GM18858 (cell line): ENCODE measurements at regions not wholly inside any gene's neighbourhood (a gene's known extent, or its start where the extent isn't known, plus 50 kb on each side); places are given as distances from the start of the nearest gene placed in this dataset.
"Not testable (repeated sequence)": the region's sequence is repeated elsewhere in the genome, so short reads cannot be mapped to it uniquely, and the experiment has no call there.

ENCODE experiments used
- ATAC-seq: cut with Tn5 transposase; IDR thresholded peaks from one replicate; pipeline ENCODE4 v1.9.1; 2021; ENCODE audit not compliant: unreplicated experiment

DNA sequence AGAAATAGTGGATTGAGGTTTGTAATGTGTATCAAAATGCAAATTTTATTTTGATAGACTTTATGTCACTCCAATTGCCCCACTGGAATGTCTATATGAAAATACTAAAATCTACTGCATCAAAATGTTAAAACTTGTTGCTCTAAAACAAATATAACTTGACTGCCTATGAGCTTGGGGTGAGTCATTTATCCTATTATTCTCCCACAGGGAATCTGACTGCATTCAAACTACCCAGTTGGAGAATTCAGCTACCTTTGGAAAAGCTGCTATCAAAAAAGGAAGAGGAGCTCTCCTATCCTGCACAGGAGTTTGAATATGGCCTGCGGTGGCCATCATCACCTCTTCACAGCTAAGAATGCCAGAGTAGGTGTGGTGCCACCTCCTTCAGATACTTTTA lies 173.1 kb downstream of the KLHL28 start:
- no peak for ATAC-seq

DNA sequence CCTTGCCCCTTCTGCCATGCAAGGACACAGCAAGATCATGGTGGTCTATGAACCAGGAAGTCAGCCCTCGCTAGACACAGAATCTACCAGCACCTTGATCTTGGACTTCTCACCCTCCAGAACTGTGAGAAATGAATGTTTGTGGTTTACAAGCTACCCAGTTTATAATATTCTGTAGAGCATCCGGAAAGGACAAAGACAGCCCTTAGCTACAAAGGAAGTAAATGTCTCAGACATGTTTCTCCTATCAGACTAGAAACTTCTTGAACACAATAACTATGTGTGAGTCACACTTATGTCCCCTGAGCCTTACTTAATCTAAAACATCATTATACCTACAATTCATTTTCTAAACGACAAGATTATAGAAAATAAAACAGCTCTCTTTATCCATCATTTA lies 176.7 kb downstream of the KLHL28 start:
- no peak for ATAC-seq

DNA sequence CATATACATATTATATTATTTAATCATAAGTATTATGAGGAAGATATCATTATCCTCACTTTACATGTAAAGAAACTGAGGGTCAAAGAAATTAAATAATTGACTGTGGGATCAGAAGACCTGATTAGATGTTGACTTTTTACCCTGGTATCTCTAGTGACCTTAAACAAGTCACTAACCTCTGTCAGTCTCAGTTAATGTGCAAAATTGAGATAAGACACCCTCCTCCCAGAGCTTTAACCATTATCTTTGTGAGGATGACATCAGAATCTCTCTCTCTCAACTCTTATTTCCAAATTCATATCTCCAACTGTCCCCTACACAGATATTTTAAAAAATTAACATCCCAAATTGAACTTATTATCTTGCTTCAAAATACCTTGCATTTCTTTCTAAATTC lies 177.8 kb downstream of the KLHL28 start:
- ATAC-seq = no peak

DNA sequence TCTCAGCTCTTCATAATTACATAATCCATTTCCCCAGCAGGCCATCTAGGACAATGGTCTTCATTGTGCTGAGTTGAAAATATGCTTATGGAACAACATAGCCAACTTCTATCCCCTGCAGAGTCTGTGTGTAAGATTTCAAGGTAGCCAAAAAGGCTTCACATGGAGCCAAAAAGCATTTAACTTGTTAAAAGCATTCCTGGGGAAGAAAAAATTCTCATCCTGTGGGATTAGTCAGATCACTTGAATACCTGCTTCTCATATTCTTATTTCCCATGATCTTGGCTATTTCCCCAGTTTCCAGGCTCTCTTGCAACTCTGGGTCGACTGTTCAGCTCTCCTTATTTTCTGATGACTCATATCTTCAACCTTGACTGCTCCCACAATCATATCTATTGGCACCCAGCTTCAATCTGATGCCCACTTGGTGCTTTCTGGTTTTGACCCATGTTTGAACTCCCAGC lies 178.9 kb downstream of the KLHL28 start:
- no peak for ATAC-seq

DNA sequence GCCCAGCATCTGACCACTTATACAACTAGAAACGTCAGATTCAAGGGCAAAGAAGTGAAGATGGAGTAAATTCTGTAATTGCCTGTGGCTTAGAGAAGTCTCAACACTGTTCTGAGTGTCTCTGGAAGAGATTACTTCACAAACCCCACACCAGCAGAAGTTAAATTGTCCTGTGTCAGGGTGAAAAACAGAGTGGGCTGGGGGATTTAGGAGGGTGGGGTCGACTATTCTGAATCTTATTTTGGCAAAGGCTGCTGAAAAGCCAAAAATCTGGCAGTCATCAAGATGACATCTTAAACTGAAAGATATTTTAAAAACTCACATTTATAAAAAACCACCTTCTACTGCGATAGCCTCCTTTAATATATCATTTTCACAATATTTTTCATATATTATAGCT lies 180.8 kb downstream of the KLHL28 start:
- no peak for ATAC-seq

DNA sequence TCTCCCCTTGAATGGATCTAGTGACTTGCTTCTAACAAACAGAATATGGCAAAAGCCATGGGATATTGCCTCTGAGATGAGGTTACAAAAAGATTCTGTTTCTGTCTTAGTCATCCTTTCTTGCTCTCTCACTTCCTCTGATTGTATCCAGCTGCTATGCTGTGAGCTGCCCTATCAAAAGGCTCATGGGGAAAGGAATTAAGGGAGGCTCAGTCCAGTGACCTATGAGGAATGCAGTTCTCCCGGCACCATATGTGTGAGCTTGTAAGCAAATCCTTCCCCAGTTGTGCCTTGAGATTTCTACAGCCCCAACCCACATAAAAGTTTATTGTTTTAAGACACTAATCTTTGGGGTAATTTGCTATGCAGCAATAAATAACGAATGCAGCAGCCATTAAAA lies 183.1 kb downstream of the KLHL28 start:
- peak; percentile 51 for ATAC-seq

DNA sequence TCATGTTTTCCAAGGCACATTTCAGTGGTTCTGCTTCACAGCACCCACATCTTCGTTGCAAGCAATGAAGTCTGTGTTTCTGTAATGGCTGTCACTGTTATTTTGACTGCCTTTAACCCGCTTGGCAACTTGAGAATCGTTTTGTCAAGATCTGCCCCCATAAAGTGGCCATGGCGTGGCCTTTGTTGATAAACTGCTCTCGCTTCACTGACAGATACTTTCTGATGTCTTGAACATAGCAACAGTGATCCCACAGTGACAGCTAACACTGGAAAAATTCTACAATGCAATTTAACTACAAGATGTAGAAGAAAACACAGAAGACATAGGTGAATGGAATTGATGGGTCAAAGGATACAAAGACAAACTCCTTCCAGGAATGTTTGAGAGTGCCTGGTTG lies 184.2 kb downstream of the KLHL28 start:
- ATAC-seq = no peak

DNA sequence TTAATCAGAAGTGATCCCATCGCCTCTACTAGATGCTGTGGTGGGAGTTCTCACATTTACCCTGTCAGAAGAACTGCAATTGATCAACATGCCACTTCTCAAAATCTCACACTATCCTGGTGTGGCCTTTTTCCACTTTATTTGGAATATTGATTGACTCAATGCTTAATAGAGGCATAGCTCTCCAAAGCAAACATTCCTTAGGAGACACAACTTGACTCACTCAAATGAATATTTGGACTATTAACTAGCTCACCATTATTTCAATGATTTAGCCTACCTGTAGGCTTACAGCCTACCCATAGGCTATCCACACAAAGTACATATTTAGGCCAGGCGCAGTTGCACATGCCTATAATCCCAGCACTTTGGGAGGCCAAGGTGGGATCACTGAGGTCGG lies 186.5 kb downstream of the KLHL28 start:
- ATAC-seq = no peak

DNA sequence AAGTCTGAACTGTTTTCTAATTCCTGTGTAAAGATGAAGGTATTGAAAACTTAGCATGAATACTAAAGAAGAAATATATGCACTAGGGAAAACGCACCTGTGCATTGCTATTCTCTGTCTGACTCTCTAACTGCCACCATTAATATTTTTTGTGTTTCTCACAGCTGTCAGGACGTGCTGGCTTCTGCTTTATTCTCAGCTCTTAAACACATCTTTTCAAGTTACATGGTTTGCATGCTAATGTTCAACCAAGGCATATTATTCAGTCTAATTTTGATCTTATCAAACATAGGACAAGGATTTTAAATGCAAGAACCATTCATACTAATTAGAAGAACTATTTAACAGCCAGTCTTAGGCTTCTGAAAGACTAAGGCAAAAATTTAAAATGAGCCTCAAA lies 187.4 kb downstream of the KLHL28 start:
- no peak for ATAC-seq

DNA sequence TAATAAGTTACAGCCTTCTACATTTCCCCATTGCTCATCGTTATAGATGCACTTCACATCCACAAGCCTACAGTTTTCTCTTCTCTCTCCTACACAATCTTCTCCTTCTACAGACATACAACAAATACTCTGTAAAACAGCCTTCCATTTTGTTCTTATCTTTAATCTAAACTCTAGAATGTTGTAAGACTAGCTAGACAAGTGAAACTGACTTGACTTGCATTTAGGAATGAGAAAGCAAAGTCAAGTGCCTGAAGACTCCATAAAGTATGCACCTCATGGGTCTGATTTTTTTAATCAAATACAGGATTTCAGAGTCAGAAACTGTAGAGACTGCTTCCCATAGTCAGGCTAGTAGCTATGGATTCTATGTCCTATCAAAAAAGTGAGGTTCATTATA lies 190.3 kb downstream of the KLHL28 start:
- no peak for ATAC-seq

DNA sequence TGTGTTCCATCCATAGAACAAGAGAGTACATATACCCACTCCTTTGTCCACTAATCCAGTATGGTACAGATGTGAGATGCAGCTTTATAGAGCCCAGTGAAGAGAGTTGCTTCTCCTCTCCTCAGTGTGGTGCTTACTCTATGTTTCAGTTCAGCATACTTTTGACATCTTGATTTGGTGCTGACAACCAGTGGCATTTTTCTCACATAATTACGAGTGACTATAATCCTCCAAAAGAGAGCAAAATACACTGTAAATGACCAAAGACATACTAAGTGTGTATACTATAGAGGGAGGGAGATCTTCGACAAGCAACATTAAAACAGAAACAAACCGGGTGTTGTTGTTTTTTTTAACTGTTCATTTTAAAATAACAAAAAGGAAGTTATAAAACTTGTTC lies 191.5 kb downstream of the KLHL28 start:
- no peak for ATAC-seq

DNA sequence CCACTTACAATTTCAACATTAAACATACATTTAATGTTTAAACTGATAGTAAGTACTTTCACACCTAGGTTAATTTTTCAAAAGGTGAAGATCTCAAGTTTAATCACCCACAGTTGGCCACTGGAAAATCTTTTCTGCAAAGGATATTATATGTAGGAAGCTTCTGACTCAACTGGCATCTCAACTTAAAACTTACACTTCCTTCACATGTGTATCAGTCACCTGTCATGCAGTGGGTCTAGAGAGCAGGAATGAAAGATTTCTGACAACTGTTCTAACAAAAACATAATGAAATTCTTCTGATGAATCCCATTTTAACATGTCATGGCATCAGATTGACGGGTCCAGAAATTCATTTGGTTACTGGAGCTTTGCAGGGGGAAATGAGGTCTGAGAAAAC lies 192.8 kb downstream of the KLHL28 start:
- ATAC-seq = no peak

DNA sequence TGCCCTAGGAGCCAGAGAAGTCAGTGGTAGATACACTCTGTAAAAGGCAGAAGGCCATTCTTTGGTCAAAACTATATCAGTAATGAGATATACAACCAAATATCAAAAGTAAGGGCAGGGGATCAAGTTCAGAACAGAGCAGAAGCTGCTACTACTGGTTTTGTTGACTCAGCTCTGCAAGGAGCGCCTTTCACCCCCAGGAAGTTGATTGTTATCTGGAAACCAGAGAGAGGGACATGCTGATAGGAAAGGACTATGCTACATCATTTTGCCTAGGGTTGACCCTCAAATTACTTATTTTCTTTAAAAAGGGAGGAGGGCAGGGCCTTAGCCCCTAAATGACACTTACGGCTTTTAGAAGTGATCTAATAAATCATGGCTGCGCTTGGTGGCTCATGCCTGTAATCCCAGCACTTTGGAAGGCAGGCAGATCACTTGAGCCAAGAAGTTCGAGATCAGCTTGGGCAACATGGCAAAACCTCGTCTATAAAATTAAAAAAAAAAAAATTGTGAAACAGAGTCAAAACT lies 194.0 kb downstream of the KLHL28 start:
- no peak for ATAC-seq

DNA sequence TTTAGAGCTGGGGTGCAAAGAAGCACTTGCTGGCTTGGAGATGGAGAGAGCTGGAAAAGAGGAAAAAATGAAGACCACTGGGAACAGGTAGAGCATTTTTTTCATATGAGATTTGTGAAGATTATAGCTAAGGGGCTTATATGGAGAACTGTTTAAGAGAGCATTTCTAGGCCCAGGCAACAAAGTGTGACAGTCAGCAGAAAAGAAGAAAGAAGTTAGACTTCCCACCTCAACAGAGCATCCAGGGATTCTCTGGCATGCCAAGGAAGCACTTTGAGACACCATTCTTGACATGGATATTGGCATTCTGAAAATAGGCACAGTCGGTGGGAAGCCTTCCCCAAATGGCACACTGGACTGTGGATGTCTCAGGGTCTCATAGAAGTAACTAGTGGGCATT lies 195.5 kb downstream of the KLHL28 start:
- ATAC-seq = no peak

DNA sequence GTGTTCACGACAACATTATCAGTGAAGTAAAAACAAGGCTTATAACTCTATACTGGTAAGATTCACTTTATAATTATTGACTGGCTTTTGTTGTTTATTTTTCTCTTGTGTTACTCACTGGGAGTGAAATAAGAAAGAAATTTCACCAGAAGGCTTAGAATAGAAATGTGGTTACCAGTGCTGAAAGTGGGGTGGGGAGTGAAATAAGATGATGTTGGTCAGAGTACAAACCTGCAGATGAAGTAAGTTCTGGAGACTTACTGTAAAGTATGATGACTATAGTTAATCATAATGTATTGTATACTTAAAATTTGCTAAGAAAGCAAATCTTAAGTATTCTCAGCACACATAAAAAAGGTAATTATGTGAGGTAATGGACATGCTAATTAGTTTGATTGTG lies 198.4 kb downstream of the KLHL28 start:
- no peak for ATAC-seq

DNA sequence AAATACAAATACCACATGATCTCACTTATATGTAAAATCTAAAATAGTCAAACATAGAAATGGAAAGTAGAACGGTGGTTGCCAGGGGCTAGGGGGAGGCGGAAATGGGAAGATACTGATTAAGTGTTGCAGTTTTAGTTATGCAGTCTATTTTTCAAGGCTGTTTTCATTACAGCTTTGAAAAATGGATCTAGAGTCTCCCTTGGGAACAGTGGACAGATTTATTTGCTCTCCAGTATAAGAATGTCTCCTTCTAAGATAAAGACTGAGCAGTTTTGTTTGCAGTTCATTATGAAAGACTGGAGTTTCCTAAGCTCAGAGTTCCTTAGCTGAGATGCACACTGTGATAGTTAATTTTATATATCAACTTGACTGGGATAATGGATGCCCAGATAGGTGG lies 202.5 kb downstream of the KLHL28 start:
- no peak for ATAC-seq

DNA sequence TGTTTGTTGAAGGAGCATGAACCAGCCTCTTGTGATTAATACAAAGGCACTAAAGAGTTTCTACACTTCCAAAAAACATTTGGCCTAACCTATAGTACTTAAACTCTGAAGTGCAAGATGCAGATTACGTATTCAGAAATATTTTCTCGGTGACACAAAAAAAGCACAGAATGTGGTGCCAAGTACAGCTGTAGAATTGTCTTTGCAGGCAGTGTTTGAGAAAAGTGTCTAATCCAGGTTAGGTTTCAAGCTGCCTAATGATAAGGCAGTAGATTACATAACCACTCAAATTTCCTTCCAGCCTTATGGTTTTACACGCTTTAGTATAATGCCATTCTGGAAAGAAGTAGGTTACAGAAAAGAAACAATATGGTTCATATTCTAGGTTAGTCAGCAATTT lies 205.2 kb downstream of the KLHL28 start:
- ATAC-seq = no peak

DNA sequence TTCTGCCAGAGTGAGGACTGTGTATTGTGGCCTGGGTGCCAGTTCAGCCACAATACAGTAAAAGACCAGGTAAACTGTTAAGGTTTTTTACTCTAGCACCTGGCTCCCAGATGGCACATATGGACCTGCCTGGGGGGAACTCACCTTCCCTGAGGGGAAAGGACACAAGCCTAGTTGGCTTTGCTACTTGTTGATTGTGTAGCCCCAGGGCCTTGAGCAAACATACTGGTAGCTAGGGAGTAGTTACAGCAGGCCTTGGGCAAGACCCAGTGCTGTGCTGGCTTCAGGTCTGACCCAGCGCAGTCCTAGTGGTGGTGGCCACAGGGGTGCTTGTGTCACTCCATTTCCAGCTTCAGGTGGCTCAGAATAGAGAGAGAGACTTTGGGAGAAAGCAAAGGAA lies 216.4 kb downstream of the KLHL28 start:
- ATAC-seq = no peak

DNA sequence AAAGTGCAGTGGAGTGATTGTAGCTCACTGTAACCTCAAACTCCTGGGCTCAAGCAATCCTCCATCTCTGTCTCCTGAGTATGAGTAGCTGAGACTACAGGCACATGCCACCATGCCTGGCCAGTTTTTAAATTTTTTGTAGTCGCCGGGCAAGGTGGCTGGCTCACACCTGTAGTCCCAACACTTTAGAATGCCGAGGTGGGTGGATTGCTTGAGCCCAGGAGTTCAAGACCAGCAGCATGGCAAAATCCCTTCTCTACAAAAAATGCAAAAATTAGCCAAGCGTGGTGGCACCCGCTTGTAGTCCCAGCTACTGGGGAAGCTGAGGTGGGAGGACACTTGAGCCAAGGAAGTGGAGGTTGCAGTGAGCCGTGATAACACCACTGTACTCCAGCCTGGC lies 219.5 kb downstream of the KLHL28 start:
- ATAC-seq = no peak

DNA sequence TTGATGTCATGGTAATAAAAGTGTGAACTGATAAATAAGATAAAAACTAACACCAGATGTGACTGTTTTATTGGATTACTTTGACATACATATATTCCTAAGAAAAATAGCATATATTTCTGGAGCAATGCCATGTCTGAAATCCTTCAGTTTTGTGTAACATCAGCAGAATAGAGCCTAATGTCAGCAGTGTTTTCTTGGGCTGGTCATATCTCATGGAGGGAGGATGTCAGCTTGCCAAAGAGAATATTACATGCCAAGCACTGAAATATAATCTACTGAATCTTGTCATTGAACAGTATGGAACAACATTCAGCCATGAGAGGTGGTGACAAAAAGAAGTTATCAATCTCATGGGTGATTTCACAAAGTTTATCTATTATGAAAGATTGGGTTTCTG lies 220.3 kb downstream of the KLHL28 start:
- ATAC-seq = no peak

DNA sequence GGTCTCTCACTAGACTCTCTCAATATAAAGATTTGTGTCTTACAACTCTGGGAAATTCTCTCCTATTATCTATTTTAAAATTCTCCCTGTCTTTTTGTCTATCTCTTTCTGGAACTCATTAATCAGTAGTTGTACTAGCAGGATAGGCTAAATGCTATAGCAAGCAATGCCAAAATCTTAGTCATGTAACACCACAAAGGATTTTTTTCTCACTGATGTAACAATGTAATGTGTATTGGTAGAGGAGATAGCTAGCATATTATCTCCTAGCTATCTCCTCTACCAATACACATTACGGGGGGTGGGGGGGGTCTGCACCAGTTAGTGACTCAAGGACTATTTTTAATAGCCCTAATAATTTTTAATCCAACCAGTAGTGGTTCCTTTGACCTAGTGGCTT lies 225.4 kb downstream of the KLHL28 start:
- ATAC-seq = no peak

DNA sequence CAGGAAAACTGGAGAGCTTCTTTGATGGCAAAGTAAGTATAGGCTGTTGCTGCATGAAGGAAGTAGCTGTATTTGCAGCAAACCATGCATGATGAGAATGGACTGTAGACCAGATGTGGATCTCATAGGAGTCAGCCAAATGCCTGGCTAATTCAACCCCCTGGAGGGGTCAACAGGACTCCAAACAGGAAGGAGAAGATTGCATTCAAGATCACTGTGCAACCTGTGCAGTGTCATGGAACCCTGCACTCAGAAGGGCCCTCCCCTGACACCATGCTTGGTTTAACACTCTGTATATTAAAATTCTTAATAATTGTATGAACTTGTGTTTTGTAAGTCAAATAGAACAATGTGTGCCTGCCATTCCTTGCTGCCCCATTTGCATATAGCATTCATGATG lies 225.1 kb upstream of the FSCB start:
- no peak for ATAC-seq

DNA sequence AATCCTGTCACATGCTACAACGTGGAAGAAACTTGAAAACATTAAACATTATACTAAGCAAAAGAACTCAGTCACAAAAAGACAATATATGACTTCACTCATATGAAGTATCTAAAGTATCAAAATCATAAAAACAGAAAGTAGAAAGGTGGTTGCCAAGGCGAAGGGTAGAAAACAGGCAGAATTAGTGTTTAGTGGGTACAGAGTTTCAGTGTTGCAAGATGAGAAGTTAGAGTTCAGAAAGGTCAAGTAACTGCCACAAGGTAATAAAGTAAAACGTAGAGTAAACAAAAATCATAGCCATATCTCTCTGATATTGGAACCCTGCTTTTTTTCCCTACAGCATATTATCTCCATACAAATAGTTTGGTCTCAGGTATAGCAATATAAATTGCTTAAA lies 223.8 kb upstream of the FSCB start:
- ATAC-seq = no peak

DNA sequence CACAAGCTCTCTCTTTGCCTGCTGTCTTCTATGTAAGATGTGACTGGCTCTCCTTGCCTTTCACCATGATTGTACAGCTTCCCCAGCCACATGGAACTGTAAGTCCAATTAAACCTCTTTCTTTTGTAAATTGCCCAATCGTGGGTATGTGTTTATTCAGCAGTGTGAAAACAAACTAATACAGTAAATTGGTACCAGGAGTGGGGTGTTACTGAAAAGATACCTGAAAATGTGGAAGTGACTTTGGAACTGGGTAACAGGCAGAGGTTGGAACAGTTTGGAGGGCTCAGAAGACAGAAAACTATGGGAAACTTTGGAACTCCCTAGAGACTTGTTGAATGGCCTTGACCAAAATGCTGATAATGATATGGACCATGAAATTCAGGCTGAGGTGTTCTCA lies 214.3 kb upstream of the FSCB start:
- ATAC-seq = not testable (repeated sequence)
